ENCODE measurements at regions not wholly inside any gene's neighbourhood (a gene's known extent, or its start where the extent isn't known, plus 50 kb on each side); places are given as distances from the start of the nearest gene placed in this dataset.

GRCh38 chr6:26152226-26153101 is 65.2 kb downstream of the HFE start:
- TF ChIP-seq RCOR1 (IDR thresholded peaks at IDR 0.05; ENCODE audit: low read depth, low read length) (no peak), SREBF2 (IDR thresholded peaks at IDR 0.05) (no peak), KDM1A (IDR thresholded peaks at IDR 0.05; ENCODE audit: low read depth) (no peak), ESRRA (IDR thresholded peaks at IDR 0.05; ENCODE audit: borderline replicate concordance, low read length) (no peak), HMGXB4 (CRISPR knock-in tag; IDR thresholded peaks at IDR 0.05; ENCODE audit: borderline replicate concordance) (no peak), POLR2AphosphoS2 (conservative IDR thresholded peaks at IDR 0.05; ENCODE audit: low read length) (no peak), POLR2A (IDR thresholded peaks at IDR 0.05; ENCODE audit: low read length) (no peak), RAD21 (conservative IDR thresholded peaks at IDR 0.05 in 1 of 2, IDR thresholded peaks at IDR 0.05 in 1 of 2) (no peak), CTCF (IDR thresholded peaks at IDR 0.05) (no peak), HDAC2 (IDR thresholded peaks at IDR 0.05) (no peak), HOXA7 (CRISPR knock-in tag; IDR thresholded peaks at IDR 0.05) (no peak), FOXS1 (CRISPR knock-in tag; IDR thresholded peaks at IDR 0.05) (no peak), EHMT2 (IDR thresholded peaks at IDR 0.05; ENCODE audit: low read depth) (no peak)

Measured in A549 (cell line).